NCI-H1694 (cell line): ENCODE measurements at regions not wholly inside any gene's neighbourhood (a gene's known extent, or its start where the extent isn't known, plus 50 kb on each side); places are given as distances from the start of the nearest gene placed in this dataset.
"Not testable (repeated sequence)": the region's sequence is repeated elsewhere in the genome, so short reads cannot be mapped to it uniquely, and the experiment has no call there.

Experiments
- DNase-seq: peaks from one replicate; lab custom pipeline; 2025; lab: John Stamatoyannopoulos, UW

DNA sequence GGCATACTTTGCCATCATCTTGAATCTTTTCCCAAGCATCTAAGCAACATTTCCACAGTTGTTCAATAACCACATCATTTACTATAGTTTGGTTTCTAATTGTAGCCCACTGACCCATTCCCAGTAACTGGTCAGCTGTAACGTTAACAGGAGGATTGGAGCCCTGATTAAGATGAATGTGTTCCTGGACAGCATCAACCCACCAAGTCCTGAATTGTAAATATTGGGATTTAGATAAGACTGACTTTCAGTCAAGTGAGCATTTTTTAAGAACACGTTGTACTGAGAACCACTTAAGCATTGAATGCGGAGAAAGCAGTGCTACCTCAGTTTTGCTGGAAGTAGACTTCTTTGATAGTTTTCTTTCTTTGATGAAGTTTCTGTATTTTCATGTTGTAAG lies 53.3 kb upstream of the ARL4D start:
- not testable (repeated sequence) for DNase-seq

DNA sequence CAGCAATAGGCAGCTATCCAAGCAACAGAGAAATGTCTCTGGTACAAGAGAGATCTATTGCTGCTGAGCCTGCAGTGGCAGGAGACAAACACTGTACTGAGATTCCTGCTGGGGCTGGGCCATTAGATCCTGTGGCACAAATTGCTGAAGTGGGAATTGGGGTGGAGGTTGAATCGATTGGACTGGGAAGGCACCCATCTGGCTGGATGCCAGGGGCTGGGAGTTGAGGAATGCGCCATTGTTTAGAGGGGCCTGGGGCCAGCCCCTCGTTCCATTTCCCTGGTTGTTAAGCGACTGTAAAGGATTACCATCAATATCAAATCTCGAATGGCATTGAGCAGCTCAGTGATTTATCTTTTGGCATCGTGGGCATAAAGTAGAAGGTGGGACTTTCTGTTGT lies 54.1 kb upstream of the ARL4D start:
- DNase-seq, result no peak

DNA sequence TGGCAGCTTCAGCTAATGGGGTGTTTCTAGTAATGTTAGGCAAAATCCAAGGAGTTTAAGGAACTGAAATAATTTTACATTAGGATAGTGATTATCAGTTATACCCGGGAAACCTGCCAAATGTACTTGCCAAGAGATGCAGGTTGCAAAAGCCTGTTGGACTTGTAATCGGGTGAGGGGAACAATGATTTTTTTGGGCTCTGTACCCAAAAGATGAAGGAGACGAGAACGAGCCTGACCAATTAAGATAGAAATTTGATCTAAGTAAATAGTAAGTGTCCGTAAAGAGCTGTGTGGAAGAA lies 56.3 kb upstream of the ARL4D start:
- DNase-seq, result no peak

DNA sequence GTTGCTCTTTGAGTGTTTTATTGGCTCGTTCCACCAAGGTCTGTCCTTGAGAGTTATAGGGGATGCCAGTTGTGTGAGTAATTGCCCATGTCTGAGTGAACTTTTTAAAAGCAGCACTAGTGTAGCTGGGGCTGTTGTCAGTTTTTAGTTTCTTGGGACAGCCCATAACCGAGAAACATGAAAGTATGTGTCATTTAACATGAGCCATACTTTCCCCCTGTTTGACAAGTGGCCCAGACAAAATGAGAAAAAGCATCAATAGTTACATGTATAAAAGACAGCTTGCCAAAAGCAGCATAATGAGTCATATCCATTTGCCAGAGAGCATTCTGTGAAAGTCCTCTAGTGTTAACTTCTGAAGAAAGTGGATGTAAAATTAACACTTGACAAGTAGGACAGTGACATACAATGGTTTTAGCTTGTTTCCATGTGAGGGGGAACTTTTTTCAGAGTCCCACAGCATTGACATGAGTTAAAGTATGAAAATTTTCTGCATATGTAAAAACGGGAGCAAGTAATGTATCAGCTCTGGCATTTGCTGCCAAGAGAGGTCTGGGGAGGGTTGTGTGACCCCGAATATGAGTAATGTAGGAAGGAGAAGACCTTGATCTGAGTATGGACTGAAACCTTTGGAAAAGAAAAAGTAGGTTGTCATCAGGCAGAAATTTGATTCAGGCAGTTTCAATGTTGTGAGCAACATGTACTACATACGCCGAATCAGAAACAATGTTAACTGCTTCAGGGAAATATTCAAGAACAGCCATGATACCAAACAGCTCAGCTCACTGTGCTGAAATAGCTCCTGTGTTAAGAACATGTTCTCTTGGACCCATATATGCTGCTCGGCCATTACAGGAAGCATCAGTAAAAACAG lies 56.8 kb upstream of the ARL4D start:
- no peak for DNase-seq

DNA sequence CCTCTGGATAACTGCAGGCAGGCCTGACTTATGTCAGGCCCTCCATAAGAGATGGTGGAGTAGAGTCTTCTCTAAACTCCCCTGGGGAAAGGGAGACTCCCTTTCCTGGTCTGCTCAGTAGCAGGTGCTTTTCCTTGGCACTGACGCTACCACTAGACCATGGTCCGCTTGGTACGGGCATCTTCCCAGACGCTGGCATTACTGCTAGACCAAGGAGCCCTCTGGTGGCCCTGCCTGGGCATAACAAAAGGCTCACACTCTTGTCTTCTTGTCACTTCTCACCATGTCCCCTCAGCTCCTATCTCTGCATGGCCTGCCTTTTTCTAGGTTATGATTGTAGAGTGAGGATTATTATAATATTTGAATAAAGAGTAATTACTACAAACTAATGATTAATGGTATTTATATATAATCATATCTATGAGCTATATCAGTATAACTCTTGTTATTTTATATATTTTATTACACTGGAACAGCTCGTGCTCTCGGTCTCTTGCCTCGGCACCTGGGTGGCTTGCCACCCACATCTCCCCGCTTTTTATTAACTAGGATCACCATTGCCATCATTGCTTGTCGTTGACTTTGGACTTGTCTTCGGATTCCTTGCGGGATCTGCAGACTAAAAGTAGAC lies 59.8 kb upstream of the ARL4D start:
- DNase-seq, result peak; percentile 73

DNA sequence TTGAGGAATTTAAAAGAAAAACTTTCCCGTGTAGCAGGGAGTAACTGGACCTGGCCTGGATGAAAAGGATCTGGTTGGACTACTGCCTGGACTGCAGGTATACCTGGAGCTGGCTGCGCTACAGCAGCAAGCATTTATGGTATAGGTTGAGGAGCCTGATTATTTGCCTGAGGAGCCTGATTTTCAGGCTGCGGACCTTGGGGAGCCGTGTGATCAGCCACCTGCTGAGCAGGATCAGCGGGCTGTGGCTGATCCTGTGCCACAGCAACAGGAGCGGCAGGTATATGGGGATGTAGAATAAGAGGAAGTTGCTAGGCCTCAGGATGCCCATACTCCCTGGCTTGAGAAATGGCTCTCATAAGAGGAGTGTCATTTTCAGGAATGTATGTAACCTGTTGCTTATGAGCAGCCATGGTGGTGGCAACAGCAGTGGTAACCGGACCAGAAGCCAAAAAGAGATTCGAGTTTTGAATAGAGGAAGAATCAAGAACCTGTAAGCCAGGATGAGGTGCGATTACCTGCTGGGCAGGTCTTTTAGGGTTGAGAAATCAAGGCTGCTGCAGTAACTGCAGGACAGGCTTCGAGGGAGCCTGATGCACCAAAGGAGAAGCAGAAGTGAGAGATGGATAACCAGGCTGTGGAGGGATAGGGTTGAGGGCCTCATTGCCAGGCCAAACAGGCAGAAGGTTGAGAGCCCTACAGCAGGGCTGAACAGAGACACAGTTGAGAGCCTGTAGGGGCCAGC lies 60.9 kb upstream of the ARL4D start:
- DNase-seq, result no peak

DNA sequence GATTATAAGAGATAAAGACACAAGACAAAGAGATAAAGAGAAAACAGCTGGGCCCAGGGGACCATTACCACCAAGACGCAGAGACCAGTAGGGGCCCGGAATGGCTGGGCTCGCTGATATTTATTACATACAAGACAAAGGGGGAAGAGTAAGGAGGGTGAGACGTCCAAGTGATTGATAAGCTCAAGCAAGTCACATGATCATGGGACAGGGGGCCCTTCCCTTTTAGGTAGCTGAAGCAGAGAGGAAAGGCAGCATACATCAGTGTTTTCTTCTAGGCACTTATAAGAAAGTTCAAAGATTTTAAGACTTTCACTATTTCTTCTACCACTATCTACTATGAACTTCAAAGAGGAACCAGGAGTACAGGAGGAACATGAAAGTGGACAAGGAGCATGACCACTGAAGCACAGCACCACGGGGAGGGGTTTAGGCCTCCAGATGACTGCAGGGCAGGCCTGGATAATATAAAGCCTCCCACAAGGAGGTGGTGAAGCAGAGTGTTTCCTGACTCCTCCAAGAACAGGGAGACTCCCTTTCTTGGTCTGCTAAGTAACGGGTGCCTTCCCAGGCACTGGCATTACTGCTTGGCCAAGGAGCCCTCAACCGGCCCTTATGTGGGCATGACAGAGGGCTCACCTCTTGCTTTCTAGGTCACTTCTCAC lies 63.9 kb upstream of the ARL4D start:
- no peak for DNase-seq

DNA sequence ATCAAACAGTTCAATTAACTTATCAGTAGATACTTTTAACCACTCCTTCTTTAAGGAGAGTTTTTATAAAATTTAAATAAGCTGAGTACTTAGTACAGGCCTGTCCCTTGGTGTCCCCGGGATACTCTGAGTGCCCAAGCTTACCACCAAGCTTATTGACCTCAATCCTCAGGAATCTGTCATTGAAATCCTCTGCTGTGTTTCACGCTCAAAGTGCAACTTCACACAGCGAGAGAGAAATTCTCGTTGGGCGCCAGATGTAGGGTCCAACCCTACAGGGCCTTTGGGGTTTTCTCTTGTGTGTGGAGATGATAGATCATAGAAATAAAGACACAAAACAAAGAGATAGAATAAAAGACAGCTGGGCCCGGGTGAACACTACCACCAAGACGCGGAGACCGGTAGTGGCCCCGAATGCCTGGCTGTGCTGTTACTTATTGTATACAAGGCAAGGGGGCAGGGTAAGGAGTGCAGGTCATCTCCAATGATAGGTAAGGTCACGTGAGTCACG lies 65.3 kb upstream of the ARL4D start:
- DNase-seq, result no peak

DNA sequence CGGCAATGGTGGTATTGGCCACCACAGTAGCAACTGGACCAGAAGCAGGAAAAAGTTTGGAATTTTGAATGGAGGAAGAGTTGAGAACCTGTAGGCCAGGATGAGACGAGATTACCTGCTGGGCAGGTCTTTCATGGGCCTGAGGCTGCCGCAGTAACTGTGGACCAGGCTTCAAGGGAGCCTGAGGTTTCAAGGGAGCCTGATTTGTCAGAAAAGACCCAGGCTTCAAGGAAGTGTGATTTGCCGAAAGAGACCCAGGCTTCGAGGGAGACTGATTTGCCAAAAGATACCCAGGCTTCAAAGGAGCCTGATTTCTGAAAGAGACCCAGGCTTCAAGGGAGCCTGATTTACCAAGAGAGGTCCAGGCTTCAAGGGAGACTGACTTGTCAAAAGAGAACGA lies 66.6 kb upstream of the ARL4D start:
- DNase-seq, result no peak

DNA sequence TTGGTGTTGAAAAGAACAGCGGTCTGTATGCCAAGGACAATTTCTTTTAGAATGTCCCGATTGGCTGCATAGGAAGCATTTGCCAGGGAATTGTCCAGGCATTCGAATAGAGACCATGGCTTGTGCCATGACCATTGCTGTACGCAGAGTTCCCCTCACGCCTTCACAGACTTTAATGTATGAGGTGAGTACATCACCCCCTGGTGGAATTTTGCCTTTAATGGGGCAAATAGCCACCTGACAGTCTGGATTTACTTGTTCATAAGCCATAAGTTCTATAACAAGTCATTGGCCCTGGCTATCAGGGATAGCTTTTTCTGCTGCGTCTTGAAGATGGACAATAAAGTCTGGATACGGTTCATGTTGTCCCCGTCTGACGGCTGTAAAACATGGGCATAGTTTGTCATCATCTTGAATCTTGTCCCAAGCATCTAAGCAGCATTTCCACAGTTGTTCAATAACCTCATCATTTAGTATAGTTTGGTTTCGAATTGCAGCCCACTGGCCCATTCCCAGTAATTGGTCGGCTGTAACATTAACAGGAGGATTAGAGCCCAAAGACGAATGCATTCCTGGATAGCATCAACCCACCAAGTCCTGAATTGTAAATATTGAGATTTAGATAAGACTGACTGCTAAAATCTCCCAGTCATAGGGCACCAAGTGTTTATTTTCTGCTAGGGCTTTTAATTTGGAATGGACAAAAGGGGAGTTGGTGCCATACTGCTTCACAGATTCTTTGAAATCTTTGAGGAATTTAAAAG lies 67.7 kb upstream of the ARL4D start:
- no peak for DNase-seq

DNA sequence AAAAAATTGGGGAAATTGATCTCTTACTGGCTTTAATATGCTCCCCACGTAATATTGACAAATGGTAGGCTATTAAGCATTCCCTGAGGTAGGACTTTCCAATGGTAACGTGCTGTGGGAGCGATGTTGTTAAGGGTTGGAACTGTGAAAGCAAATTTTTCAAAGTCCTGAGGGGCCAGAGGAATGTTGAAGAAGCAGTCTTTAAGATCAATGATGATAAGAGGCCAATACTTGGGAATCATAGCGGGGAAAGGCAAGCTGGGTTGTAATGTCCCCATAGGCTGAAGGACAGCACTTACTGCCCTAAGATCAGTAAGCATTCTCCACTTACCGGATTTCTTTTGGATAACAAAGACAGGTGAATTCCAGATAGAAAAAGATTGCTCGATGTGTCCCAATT lies 69.6 kb upstream of the ARL4D start:
- DNase-seq, result no peak

DNA sequence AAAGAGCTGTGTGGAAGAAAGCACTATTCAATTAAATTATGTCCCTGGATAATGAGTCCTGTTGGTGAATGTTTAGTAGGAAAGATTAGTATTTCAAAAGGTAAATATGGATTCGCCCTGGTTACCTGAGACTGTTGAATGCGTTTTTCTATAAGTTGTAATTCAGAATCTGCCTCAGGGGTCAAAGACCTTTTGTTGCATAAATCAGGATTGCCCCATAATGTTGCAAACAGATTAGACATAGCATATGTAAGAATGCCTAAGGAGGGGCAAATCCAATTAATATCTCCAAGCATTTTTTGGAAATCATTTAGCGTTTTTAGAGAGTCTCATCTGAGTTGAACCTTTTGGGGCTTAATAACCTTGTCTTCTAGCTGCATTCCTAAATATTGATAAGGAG lies 70.1 kb upstream of the ARL4D start:
- DNase-seq, result no peak

DNA sequence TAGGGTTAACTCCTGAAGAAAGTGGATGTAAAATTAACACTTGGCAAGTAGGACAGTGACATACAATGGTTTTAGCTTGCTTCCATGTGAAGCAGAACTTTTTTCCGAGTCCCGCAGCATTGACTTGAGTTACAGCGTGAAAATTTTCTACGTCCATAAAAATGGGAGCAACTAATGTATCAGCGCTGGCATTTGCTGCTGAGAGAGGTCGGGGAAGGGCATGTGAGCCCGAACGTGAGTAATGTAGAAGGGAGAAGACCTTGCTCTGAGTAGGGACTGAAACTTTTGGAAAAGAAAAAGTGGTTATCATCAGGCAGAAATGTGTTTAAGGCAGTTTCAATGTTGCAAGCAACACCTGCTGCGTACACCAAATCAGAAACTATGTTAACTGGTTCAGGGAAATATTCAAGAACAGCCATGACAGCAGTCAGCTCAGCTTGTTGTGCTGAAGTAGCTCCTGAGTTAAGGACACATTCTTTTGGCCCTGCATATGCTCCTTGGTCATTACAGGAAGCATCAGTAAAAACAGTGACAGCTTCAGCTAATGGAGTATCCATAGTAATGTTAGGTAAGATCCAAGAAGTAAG lies 70.9 kb upstream of the ARL4D start:
- no peak for DNase-seq

DNA sequence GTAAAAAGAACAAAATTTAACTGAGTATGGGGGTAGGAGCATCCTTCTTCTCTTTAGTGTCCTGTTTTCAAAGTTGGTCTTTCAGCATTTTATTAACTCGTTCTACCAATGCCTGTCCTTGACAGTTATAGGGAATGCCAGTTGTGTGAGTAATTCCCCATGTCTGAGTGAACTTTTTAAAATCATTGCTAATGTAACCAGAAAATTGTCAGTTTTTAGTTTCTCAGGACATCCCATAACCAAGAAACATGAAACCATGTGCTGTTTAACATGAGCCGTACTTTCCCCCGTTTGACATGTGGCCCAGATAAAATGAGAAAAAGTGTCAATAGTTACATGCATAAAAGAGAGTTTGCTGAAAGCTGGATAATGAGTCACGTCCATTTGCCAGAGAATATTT lies 71.4 kb upstream of the ARL4D start:
- no peak for DNase-seq

DNA sequence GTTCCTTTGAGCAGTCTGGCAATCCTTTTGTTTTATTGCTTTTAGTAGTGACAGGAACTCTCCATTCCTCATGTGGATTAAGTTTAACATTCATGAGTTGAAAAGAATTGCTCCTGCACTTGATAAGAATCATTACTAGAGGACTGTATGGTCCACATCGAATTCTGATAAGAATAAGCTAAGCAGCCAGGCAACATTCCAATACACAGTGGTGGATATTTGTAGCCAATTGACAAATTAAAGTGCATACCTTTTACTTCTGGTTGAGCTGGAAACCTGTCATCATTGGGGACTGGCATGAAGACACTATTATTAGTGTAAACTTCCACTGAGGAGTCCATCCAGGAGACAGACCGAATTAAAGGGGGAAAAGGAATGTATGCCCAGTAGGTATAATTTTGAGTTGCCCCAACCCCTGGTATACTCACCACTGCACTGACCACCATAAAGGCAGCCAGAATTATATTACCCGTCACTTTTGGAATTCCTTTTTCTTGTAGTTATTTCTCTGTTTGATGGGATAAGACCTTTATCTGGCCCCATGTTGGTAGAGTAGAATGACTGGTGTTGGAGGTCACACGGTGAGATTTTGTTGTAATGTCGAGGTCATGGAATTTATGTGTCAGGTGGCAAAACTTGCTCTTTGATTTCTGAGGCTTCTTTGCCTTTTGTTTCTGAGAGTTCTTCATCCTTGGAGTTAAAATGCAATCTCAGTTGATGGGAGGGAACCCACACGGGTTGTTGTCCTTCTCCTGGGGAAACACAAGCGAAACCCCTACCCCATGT lies 72.1 kb upstream of the ARL4D start:
- DNase-seq, result no peak

DNA sequence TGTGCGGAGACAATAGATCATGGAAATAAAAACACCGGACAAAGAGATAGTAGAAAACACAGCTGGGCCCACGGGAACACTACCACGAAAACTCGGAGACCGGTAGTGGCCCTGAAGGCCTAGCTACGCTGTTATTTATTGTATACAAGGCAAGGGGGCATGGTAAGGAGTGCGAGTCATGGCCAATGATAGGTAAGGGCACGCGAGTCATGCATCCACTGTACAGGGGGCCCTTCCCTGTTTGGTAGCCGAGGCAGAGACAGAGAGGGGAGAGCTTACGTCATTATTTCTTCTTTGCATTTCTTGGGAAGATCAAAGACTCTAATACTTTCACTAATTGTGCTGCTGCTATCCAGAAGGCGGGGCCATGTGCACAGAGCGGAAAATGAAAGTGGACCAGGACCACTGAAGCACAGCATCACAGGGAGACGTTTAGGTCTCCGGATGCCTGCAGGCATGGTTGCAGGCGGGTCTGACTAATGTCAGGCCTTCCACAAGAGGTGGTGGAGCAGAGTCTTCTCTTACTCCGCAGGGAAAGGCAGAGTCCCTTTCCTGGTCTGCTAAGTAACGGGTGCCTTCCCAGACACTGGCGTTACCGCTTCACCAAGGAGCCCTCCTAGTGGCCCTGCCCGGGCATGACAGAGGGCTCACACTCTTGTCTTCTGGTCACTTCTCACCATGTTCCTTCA lies 74.4 kb upstream of the ARL4D start:
- DNase-seq, result no peak

DNA sequence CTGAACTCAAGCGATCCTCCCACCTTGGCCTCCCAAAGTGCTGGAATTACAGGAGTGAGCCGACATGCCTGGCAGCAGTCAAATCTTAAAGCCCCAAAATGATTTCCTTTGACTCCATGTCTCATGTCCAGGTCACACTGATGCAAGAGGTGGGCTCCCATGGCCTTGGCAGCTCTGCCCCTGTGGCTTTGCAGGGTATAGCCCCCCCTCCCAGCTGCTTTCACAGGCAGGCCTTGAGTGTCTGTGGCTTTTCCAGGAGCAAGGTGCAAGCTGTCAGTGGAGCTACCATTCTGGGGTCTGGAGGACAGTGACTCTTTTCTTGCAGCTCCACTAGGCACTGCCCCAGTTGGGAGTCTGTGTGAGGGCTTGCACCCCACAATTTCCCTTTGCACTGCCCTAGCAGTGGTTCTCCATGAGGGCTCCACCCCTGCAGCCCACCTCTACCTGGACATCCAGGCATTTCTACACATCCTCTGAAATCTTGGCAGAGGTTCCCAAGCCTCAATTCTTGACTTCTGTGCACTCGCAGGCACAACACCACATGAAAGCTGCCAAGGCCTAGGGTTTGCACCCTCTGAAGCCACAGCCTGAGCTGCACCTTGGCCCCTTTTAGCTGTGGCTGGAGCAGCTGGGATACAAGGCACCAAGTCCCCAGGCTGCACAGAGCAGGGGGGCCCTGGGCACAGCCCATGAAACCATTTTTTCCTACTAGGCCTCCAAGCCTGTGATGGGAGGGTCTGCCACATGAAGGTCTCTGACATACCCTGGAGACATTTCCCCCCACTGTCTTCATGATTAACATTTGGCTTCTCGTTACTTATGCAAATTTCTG lies 79.3 kb upstream of the ARL4D start:
- DNase-seq, result no peak

DNA sequence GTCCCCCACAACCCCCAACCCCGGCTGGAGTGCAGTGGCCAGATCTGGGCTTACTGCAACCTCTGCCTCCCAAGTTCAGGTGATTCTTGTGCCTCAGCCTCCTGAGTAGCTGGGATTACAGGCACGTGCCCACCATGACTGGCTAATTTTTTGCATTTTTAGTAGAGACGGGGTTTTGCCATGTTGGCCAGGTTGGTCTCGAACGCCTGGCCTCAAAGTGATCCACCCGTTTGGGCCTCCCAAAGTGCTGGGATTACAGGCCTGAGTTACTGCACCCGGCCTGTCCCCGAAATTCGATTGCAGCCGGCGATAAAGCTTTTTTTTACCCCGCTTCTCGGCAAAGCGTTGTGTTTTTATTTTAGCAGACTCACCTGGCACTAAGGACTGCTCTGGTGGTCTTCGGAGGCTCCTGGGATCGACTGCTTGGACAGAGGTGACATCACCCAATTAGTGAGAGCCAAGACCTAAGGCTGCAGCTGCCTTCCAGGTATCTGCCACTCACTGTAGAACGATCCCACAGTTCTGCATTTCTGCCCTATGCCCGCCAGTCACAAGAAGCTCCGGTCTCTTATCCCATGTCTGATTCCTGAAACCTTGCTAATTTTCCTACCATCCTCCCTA lies 82.2 kb upstream of the ARL4D start:
- DNase-seq, result no peak
